Fibroblast of gingiva (primary cell): ENCODE measurements at regions not wholly inside any gene's neighbourhood (a gene's known extent, or its start where the extent isn't known, plus 50 kb on each side); places are given as distances from the start of the nearest gene placed in this dataset.
"Not testable (repeated sequence)": the region's sequence is repeated elsewhere in the genome, so short reads cannot be mapped to it uniquely, and the experiment has no call there.

Experiments used
- DNase-seq: peaks from one replicate; pipeline ENCODE4 v3.0.0-alpha.2; 2011; ENCODE audit warnings: low read depth

DNA sequence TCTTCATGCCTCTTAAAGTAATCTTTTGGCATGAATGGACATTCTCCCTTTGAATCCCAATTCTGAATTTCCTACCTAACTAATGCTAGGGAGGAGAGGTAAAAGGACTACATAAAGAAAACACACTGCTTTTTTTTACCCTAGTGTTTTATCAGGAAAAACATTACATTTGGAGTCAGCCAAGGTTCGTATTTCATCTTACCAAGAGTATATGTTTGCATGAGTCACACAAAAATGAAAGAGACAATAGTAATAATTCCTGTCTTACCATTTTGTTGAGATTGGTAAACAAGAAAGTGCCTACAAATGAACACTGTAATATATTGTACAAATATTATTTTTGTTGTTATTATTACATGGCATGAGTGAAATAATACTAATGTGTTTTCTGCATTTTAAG lies 112.9 kb upstream of the WARS2 start:
- no peak for DNase-seq

DNA sequence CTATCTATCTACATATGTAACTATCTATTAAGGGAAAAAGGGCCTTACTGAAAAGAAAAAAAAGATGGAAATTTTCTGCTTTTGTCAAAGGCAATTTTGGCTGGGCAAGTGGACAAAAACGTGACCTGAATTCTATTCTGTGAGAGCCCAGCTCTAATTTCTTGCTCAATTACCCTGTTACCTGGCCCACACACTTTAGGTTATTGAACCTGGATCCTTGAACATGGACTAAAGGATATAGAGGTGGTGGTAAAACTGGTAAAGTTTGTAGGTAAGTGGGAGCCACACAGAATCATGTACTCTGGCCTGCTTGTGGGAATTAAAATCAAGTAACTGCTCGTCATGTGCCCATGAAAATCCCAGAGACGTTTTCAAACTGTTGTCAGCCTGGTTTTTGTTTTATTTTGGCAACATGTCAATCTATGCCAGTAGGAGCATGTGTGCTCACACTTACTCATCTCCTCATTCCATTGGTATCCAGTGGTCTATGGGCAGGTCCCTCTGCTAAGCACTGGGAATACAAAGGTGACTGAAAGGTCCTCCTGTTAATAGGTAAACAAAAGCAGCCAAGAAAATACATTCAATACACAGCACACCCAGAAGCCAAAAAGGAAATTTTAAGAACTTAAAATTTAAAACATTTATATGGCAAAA lies 113.7 kb upstream of the WARS2 start:
- DNase-seq: no peak

DNA sequence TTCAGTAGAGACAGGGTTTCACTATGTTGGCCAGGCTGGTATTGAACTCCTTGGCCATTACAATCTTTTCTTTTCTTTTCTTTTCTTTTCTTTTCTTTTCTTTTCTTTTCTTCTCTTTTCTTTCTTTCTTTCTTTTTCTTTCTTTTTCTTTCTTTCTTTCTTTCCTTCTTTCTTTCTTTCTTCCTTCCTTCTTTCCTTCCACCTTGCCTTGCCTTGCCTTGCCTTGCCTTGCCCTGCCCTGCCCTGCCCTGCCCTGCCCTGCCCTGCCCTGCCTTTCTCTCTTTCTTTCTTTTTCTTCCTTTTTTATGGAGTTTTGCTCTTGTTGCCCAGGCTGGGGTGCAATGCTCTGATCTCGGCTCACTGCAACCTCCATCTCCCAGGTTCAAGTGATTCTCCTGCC lies 112.5 kb upstream of the HAO2 start:
- not testable (repeated sequence) for DNase-seq

DNA sequence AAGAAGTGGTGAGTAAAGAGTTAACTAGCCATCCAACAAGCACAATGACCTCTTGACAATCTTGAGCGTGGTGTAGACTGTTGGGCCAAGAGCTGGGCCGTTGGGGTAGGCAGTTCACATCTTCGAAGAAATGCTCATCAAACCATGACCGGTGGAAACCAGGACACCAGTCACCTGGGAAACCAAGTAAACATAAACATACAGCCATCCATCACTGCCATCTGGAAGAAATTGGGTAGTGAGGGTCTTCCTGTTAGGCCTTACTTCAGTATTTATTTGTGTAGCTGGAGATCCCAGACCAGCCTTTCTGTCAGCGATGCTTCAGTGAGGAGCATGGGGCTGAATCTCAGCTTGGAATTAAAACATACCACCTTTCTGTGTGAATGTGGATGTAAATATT lies 108.1 kb upstream of the HAO2 start:
- no peak for DNase-seq

DNA sequence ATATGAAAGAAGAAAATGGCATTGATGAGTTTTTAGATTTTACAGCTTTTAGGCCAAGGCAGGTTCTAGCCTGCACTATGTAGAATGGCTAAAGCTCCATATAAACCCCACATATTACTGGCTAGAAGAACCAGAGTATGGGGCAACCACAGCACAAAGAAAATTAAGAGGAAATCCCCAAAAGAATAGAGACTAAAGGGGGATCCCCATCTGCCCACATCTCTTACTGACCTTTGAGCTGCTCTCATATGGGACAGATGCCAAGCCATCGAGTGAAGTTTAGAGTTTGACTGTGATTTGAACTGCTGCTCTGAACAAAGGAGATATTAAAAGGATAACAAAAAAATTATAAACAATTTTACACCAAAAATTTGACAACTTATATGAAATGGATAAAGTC lies 102.2 kb upstream of the HAO2 start:
- no peak for DNase-seq

DNA sequence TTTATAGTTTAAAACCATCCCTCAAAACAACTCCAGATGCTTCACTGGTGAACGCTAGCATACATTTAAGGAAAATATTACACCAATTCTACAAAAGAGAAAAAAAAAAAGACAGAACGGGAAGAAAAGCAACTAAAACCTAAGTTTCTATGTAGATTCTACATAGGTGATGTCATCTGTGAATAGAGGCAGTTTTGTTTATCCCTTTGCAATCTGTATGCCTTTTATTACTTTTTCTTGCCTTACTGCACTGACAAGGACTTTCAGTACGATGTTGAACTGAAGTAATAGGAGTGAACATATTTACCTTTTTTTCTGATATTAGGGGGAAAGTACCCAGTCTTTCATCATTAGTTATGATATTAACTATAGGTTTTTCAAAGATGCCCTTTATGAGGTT lies 101.7 kb upstream of the HAO2 start:
- DNase-seq: no peak

DNA sequence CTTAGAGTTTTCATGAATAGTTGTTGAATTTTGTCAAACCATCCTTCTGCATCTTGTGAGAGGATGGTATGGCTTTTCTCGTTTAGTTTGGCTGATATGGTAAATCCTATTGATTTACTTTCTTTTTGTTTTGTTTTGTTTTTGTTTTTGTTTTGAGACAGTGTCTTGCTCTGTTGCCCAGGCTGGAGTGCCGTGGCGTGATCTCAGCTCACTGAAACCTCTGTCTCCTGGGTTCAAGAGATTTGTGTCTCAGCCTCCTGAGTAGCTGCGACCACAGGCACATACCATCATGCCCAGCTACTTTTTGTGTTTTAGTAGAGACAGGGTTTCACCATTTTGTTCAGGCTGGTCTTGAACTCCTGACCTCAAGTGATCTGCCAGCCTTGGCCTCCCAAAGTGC lies 101.3 kb upstream of the HAO2 start:
- not testable (repeated sequence) for DNase-seq

DNA sequence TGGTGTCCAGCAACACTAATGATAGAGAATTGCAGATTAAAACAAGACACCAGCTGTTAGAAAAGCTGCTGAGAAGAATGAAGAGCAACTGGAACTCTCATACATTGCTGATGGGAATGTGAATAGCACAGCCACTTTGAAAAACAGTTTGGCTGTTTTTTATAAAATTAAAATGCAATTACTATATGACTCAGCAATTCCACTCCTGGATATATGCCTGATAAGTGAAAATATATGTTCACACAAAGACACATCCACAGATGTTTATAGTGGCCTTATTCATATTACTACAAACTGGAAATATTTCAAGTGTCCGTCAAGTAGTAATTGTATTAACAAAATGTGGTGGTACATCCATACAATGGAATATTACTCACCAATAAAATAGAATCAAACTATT lies 99.7 kb upstream of the HAO2 start:
- no peak for DNase-seq

DNA sequence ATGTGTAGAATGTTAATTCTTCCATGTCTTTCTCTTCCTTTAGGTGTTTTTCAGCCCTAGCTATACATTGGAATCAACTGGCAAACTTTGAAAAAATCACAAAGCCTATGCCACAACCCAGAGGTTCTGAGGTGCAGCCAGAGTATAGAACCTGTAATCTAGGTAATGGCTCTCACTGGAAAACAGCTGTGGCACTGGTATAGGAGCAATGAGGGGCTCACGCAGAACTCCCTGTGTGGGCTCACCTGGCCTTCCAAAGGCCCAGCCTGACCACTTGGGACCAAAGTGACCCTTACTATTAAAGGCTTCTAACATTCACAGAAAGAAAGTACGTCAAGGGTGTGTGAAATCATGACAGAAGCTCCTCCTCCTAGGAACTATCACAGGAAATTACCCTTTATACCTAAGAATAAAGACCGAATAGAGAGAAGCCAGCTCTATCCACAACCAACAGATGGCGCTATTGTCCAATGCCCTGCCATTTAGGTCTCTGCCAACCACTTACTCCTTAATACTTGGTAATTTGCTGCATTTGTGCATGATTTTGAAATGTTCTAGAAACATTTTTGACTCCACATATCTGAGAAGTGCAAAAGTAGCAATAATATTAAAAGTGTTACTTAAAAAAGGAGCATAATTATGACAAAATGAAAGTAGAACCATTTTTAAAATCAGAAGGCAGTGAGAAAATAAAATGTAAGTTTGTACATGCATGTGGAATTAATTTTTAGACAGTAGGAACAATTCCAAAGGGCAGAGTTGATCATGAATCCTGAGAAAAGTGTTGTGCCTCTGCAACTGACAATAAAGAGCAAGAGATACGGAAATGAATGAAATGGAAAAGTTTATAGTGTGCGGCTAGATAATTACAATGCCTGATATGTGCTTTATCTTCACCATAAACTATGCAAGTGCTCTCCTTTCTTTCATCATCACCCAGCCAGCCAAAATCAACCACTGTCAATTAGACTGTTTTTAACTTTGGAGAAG lies 93.1 kb upstream of the HAO2 start:
- DNase-seq: peak; percentile 65

DNA sequence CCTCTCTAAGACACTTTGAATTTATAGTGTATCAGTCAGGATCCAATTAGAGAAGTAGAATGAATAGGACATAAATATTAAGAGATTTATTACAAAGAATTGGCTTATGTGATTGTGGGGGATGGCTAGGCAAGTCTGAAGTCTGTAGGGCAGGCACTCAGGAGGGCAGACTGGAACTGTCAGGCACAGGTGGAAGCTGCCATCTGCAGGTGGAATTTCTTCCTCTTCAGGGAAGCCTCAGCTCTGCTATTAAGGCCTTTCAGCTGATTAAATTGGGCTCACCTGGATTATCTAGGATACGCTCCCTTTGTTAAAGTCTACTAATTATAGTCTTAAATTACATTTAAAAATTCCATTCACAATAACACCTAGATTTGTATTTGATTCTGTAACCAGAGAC lies 92.0 kb upstream of the HAO2 start:
- no peak for DNase-seq

DNA sequence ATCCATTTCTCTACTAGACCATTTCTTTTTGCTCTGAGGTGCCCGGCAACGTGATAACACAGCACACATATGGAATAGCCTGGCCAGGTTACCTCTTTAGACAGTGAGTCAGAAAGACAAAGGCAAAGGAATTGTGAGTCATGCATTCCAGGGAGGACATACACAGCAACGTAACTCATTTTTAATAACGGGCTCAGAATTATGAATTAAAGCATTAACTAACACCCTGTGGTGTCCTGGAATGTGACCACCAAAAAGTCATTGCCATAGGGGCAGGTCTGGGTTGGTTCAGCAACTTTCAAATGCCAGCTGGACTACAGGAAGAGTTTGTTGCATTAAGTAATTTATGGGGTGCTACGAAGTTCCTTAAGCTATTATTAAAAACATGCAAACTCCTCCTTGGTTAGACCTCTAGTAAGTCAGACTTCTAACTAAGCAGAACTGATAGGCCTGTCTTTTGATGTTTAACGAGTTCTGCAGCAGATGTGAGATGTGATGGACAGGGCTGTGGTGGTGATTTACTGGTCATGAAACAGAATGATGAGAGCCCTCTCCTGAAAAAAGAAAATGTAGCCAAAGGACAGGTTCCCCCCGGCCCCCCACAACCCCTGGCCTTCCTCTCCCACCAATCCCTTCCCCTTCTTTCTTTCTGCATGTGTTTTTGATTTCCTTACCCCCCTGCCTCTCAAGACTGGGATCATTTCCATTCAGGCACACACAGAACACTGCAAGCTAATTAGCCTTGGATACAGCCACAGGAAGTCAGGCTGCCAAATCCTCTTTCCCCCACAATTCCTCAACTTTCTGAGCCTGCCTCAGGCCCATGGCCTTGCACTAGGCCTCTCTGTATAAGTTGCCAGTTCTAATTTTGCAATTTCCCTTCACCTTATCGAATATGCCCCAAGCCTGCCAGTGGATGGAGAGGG lies 88.9 kb upstream of the HAO2 start:
- peak; percentile 80 for DNase-seq

DNA sequence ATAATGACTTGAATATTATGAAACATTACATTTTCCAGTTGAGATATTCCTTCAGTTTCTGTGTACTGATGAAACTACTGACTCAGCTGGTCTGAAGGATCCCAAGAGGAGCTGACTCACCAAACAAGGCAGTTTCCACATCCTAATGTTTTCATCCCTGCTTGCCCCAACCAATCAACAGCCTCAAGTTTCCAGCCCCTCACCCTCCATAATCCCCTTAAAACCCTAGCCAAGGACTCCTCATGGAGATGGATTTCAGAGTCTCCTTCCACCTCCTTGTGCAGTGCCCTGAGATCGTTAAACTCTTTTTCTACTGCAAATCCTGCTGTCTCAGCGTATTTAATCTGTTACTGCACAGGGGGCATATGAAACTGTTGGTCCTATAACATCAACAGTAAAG lies 83.1 kb upstream of the HAO2 start:
- peak; percentile 87 for DNase-seq

DNA sequence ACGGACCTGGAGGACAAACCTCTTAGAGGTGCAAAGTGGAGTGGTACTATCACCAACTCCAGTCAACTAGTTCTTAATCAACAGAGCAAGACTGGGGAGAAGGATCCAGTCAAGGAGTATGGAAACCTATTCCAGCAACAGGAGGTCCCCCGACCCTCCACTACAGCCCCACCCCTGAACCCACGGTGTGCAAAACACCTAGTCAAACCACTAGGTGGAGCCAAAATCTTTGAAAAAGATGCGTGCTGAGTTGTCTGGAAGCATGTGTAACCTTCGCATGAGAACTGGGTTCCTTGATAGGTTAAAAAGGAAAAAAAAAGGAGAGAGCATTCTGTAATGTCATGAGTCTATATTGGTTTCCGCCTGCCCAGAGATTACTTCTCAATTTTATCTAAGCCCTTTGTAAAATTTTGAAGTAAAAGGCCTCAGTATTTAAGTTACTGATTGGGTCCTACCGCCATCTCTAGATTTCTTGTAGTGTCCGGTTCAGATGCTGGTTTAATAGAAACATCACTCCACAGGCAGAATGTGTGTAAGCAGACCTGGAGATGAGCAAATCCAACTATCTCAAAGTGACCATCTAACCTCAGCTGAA lies 81.9 kb upstream of the HAO2 start:
- peak; percentile 18 for DNase-seq

DNA sequence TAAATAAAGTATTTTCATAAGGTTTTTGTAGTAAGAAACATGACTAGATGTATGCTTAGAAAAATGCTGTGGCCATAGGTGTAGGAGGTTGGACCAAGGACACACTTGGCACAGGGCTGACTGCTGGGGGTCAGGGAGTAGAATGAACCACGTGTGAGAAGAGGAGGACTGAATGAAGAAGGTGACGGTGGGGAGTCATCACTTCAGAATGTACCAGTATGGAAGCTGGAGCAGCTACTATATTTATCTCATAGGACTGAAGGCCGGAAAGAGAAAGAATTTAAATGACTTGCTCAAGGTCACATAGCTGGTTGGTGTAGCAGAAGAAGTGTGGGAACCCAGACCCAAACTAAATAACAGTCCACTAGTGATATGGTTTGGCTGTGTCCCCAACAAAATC lies 79.8 kb upstream of the HAO2 start:
- DNase-seq: no peak

DNA sequence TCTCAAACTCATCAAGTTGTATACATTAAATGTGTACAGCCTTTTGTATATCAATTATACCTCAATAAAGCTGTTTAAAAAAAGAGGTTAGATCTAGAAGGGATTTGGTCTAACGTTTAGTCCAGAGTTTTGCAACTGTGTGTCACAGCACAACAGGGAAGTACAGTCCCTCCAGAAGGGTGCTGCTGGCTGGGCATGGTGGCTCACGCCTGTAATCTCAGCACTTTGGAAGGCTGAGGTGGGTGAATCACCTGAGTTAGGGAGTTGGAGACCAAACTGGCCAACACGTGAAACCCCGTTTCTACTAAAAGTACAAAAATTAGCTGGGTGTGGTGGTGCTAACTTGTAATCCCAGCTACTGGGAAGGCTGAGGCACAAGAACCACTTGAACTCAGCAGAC lies 78.3 kb upstream of the HAO2 start:
- DNase-seq: no peak

DNA sequence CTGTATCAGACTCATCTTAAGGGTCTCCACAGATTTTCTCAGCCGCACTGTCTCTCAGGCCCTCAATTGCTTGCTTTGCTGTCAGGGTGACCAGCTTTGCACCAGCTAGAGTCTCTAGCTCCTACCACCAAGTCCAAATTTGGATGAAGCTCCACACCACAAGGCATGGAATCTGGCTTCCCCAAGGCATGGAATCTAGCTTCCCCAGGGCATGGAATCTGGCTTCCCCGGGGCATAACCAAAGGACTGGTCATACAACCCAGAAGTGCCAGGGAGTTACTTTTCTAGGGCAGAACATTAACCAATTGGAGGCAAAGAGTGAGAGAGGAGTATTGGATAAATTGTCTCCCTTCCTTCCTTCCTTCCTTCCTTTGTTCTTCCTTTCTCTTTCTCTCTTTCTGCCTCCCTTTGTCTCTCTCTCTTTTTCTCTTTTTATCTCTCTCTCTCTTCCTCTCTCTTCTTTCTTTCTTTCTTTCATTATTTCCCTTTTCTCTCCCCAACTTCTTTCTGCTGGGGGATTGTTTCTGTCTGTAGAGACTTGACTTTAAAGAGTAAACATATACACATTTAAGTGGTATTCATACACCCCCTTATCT lies 76.9 kb upstream of the HAO2 start:
- peak; percentile 43 for DNase-seq

DNA sequence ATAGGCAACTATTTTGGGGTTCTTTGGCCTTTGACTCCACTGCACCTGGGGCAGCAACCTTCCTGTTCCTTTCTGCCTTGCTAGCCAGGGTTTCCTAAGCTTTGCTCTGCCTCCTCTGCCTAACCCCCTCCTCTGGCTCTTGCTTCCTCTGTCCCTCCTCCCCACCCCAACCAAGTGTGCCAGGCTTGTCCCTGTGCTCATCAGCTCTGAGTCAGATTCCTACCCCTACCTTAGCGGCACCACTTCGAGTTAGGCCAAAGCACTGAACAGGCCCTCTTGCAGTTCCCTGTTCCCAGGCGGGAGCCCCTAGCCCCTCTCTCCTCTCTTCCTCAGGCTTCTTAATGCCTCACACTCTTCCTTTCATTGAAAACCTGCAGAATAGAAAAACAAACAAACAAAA lies 74.8 kb upstream of the HAO2 start:
- DNase-seq: no peak

DNA sequence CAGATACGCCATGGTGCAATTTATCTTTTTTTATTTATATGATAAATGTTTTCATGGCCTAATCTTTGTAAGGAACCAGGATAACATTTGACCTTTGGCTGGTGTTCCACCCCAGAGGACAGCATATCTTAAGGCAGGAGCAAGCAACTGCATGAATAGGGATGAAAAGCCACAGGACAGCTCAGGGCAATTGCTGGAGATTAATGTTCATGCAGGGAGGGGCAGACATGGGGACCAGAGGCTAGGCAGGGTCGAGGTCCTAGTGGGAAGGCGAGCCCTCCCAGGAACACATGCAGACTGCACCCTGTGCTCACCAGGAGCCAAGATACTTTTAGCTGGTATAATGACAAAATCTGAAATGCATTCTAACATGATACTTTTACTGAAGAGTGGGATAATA lies 74.4 kb upstream of the HAO2 start:
- no peak for DNase-seq

DNA sequence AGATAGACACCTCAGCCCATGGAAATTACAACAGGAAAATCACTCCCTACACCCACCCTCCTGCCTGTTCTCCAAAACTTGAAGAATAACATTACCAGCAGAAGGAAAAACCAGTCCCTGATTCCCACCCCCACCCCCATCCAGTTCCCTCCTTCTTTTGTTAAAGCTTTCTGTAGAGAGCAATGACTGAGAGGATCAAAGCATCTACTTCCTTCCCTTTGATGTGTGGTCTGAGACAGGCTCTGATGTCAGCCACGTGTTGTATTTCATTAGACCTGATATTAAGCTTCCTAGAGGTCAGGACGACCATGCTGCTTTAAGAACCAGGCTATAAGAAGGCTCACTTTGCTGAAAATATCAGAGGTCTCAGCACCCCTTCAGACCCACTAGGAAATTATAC lies 73.9 kb upstream of the HAO2 start:
- no peak for DNase-seq

DNA sequence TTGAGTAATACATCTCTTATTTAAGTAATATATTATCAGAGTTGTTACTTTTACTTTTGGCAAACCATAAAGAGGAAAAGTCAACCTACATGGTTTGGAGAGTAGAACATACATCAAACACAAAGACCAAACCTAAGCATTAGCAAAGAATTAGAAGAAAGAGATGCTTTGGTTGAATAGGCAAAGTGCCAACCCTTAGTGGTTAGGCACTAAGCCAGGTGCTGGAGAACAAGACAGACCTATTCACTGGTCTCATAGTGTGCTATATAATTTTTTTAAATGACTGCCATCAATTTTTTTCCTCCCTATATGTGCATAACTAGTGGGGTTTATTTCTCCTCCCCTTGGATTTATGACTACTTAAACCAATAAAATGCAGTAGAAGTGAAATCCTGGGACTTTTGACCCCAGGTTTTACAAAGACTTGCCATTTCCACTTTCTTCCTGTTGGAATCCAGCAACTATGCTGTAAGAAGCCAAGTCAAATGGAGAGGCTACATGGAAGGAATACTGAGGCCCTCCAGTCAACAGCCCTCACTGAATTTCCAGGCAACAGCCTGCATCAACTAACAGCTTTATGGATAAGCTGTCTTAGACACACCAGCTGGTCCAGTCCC lies 69.8 kb upstream of the HAO2 start:
- no peak for DNase-seq

DNA sequence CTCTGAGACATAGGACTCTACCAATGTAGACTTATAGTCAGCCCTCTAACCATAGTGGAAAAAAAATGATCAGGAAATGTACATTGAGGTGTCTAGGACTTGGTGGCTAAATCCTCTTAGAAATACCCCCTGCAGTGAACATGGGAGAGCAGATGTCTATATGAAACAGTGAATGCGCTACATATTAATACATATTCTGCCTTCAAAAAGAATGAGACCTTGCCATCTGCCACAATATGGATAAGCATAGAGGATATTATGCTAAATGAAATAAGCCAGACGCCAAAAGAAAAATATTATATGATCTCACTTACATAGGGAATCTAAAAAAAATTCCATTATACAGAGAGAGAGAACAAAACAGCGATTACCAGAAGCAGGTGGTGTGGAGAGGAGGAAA lies 66.6 kb upstream of the HAO2 start:
- DNase-seq: no peak
